GM12873 (cell line): ENCODE measurements at regions not wholly inside any gene's neighbourhood (a gene's known extent, or its start where the extent isn't known, plus 50 kb on each side); places are given as distances from the start of the nearest gene placed in this dataset.

Experiments used
- TF ChIP-seq, protein P1 (sequence below): IDR thresholded peaks from 2 replicates; pipeline ENCODE4 v1.5.1; 2012; ENCODE audit warnings: low read depth, mild to moderate bottlenecking, moderate library complexity, low read length, control low read depth; ENCODE audit not compliant: insufficient read depth; ENCODE audit errors: missing control alignments

DNA sequence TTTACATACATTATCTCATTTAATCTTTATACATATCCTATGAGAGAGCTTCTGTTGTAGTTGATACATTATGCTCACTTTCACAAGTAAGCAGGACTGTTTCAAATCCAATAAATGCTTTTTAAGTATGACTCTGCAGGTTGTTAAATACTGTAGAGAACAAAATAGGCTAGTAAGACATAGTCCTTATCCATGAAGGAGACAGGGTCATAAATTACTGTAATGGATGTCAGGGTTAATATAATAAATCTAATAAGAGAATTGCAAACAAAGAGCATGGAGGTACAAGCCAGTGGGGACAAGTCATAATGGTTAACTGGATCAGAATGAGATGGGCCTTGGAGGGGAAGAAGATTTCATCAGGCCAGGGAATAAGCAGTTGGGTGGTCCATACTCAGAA lies 303.8 kb upstream of the RGS6 start:
- TF ChIP-seq, protein P1, sequence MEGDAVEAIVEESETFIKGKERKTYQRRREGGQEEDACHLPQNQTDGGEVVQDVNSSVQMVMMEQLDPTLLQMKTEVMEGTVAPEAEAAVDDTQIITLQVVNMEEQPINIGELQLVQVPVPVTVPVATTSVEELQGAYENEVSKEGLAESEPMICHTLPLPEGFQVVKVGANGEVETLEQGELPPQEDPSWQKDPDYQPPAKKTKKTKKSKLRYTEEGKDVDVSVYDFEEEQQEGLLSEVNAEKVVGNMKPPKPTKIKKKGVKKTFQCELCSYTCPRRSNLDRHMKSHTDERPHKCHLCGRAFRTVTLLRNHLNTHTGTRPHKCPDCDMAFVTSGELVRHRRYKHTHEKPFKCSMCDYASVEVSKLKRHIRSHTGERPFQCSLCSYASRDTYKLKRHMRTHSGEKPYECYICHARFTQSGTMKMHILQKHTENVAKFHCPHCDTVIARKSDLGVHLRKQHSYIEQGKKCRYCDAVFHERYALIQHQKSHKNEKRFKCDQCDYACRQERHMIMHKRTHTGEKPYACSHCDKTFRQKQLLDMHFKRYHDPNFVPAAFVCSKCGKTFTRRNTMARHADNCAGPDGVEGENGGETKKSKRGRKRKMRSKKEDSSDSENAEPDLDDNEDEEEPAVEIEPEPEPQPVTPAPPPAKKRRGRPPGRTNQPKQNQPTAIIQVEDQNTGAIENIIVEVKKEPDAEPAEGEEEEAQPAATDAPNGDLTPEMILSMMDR = no peak

DNA sequence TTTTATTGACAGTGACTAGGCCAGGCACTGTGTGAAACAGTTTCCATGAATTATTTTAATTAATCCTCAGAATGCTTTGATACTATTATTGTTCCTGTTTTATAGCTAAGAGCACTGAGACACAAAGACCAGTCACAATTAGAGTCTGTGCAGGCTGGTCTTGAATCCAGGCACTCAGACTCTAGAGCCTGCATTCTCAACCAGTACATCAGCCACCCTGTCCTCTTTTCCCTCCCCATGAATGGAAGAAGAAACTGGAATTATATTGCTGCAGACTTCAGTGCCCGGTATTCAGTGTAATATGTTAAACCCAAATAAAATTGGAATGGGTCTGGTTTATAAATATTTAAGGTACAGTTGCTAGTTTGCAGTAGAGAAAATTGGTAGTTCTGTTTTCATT lies 303.0 kb upstream of the RGS6 start:
- TF ChIP-seq, protein P1 = no peak

DNA sequence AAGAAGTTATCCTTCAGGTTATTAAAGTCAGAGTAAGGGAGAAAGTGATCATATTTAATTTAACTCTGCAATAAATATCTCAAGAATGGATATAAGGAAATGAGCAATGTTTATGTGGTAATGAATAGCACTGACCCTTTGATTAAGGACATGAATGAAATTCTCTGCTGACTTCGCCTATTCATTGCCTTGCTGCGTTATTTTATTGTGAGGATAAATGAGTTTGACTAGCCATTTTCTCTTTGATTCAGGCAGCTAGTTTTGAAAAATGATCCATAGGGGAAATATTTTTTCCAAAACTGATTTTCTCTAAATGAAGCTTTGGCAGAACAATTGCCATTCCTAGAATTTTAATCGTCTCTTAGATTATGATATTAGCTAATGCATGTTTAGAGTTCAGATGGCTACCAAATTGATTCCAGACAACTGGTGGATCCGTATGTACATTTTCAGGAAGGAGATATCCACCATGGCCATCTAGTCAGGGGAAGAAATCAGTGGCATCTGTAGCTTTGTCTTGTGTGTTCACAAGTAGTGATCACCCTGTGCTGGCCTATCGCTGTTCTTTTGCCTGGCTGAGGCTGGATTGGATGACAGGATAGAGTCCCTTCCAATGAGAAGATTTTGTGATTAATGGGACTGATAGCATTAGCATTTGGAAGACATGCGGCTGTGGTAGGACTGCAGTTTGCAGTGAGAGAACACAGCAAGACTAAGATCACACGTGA lies 302.3 kb upstream of the RGS6 start:
- TF ChIP-seq, protein P1 = no peak

DNA sequence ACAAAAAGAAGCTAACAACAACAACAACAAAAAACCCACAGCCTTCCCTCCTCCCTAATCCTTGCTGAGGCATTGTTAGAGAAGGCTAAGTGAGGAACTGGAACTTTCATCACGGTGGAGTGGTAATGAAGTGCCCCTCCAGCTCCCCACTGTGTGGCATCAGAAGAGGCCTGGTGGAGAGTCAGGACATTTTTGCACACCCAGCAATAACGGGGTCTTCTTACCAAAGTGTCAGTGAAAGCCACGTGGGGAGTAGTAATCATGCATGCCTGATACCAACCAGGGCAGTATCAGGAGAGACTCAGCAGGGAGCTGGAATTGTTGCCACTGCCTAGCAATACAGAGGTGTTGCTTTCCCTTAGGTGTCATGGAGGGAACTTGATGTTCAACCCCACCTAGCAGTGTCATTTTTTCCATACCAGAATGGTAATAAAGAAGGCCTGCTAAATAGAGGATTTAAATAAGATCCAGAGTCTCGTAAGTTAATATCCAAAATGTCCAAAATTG lies 299.7 kb upstream of the RGS6 start:
- TF ChIP-seq, protein P1 = no peak

DNA sequence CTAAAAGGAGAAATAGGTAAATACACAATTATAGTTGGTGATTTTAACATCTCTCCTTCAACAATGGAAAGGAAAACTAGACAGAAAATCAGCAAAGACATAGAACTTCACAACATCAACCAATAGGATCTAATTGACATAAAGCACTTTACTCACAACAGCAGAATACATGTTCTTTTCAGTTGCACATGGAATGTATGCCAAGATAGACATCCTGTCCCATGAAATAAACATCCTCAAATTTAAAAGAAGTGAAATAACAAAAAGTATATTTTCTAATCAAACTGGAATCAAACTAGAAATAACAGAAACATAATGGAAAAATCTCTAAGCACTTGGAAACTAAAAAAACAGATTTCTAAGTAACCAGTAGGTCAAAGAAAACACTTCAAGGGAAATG lies 296.2 kb upstream of the RGS6 start:
- TF ChIP-seq, protein P1 = no peak

DNA sequence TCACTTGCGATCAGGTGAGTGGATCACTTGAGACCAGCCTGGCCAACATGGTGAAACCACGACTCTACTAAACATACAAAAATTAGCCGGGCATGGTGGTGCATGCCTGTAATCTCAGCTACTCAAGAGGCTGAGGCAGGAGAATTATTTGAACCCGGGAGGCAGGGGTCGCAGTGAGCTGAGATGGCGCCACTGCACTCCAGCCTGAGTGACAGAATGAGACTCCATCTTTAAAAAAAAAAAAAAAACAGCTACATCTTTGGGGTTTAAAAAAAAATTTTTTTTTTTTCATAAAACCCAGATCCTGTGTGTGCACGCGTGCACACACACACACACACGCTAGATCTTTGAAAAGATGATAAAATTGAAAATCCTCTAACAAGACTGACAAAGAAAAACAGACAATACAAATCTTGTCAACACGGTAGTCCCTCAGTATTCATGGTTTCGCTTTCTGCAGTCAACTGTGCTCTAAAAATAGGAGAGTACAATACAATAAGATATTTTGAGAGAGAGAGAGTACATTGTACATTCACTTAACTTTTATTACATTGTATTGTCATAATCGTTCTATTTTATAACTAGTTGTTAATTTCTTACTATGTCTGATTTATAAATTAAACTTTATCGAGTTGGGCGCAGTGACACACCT lies 295.3 kb upstream of the RGS6 start:
- TF ChIP-seq, protein P1 = no peak

DNA sequence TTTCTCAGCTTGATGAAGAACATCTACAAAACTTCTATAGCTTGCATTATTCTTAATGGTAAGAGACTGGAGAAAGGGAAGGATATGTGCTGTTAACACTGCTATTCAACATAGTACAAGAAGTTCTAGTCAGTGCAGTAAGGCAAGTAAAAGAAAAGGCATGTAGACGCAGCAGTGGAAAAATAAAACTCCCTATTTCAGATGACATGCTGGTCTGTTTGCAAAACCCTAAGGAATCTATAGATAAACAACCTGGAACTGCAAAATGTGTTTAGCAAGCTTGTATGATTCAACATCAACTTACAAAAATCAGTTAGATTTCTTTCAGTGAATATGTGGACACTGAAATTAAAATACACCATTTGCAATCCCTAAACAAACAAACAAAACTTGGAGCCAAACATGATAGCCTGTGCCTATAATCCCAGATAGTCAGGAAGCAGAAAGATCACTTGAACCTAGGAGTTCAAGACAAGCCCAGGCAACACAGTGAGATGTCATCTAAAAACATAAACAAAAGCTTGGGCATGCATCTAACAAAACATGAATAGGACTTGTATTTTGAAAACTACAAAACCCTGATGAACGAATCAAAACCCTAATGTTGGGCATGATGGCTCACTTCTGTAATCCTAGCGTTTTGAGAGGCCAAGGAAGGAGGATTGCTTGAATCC lies 293.6 kb upstream of the RGS6 start:
- TF ChIP-seq, protein P1 = no peak
